ENCODE measurements at regions not wholly inside any gene's neighbourhood (a gene's known extent, or its start where the extent isn't known, plus 50 kb on each side); places are given as distances from the start of the nearest gene placed in this dataset.

DNA sequence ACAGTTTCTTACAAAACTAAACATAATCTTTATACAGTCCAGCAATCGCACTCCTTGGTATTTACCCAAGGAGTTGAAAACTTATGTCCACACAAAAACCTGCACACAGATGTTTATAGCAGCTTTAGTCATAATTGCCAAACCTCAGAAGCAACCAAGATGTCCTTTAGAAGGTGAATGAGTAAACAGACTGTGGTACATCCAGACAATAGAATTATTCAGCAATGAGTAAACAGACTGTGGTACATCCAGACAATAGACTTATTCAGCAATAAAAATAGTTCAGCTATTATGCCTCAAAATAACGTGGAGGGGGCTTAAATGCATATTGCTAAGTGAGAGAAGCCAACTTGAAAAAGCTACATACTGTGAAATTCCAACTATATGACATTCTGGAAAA, 87.0 kb upstream of the GALNT2 start:
- TF ChIP-seq, protein P1, sequence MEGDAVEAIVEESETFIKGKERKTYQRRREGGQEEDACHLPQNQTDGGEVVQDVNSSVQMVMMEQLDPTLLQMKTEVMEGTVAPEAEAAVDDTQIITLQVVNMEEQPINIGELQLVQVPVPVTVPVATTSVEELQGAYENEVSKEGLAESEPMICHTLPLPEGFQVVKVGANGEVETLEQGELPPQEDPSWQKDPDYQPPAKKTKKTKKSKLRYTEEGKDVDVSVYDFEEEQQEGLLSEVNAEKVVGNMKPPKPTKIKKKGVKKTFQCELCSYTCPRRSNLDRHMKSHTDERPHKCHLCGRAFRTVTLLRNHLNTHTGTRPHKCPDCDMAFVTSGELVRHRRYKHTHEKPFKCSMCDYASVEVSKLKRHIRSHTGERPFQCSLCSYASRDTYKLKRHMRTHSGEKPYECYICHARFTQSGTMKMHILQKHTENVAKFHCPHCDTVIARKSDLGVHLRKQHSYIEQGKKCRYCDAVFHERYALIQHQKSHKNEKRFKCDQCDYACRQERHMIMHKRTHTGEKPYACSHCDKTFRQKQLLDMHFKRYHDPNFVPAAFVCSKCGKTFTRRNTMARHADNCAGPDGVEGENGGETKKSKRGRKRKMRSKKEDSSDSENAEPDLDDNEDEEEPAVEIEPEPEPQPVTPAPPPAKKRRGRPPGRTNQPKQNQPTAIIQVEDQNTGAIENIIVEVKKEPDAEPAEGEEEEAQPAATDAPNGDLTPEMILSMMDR (IDR thresholded peaks at IDR 0.05; ENCODE audit: low read depth, low read length, missing control alignments): no peak
- DNase-seq (ENCODE audit: low read depth): no peak
- H3K4me3 ChIP-seq (ENCODE audit: low read depth, low read length): no peak overlapping the region

DNA sequence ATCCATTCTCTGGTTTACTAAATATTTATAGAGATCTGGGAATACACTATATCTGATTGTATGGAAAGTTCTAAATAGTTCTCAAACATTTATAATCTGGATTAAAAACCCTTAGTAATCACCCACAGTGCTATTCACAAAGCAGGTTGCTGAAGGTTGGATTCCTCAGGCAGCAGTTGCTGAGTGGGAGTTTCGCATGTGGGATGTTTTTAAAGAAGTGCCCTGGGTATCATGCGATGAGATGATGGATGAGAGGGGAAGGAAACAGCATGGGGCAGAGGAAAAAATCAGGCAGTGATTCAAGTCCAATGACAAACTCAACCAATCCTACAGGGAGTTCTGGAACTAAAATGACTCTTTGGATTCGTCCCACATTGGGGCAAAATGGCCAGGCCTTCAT, 85.3 kb upstream of the GALNT2 start:
- TF ChIP-seq, protein P1 (IDR thresholded peaks at IDR 0.05; ENCODE audit: low read depth, low read length, missing control alignments): no peak

DNA sequence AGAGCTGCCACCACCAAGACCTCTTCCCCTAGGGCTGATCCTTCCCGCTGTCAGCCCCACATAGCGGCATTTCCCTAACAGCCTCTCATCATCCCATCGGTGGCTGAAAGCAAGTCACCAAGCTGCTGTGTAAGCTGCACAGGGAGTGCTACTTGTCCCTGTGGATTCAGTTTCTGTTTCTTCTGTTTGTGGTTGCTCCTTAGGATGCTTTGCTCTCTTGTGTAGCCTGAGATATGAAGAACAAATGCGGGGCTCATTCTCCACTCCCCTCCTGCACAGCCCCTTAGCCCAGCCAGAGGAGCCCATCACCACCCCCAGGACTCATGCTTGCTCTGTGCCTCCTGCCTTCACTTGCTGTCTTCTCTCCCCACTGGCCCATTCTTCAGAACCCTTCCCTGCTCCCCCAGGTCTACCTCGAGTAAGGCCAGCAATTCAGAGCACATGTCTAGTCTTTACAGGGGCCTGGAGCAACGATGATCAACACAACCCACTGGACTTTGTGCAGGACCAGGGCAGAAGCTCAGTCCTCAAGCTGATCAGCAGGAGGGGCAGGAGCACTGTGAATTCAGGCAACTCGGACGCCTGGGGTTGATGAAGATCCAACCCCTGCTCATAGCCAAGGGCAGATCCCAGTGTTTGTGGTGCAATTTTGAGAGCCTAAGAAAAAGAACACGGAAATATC, 82.6 kb upstream of the GALNT2 start:
- no peak overlapping the region for H3K4me3 ChIP-seq (ENCODE audit: low read depth, low read length)
- no peak for DNase-seq (ENCODE audit: low read depth)
- TF ChIP-seq, protein P1 (IDR thresholded peaks at IDR 0.05; ENCODE audit: low read depth, low read length, missing control alignments): no peak

More for the DNA sequence above, 85.3 kb upstream of the GALNT2 start:
- H3K4me3 ChIP-seq (ENCODE audit: low read depth, low read length): no peak overlapping the region
- DNase-seq (ENCODE audit: low read depth): no peak

DNA sequence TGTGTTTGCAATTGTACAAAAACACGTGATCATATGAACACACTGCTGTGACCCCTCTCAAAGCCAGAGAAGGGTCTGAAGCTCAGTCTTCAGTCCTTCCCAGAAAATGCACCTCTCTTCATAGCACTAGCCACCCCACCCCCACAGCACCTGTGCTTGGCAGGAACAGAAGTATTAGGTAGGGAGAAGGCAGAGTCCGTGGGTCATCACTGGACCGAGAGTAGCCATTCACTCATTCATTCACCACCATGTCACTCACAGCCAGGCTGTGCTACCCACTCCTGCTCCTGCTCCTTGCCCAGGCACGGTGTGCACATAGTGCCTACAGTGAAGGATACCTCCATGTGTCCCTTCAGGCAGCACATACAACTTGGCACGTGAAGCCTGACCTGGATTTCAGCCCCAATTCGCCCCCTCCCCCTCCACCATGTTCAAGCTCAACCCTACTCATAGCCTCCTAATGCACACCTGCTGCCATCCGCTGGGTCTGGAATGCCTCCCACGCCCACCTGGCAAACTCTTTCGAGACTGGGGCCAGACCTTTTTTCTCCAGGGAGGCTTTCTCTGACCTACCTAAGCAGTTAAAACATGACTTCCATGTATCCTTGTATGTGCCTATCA, 81.9 kb upstream of the GALNT2 start:
- no peak overlapping the region for H3K4me3 ChIP-seq (ENCODE audit: low read depth, low read length)
- DNase-seq (ENCODE audit: low read depth): no peak
- TF ChIP-seq, protein P1 (IDR thresholded peaks at IDR 0.05; ENCODE audit: low read depth, low read length, missing control alignments): no peak

DNA sequence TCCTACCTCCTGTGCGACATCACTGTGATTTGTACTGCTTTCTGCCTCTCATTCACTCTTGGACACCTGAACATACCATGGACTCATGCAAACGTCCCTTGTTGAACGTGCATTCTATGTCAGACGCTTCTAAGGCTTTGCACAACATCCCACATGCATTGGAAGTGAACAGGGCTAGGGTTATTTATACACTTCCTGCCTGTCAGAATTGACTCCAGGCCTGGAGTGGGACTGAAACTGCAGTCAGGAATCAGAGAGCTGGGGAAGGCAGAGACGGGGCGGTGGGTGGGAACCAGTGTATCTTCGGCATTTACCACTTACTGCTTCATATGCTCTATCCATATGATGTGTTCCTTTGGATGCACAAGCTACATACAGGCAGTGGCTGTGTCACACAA, 81.4 kb upstream of the GALNT2 start:
- TF ChIP-seq, protein P1 (IDR thresholded peaks at IDR 0.05; ENCODE audit: low read depth, low read length, missing control alignments): no peak
- DNase-seq (ENCODE audit: low read depth): no peak
- H3K4me3 ChIP-seq (ENCODE audit: low read depth, low read length): no peak overlapping the region

DNA sequence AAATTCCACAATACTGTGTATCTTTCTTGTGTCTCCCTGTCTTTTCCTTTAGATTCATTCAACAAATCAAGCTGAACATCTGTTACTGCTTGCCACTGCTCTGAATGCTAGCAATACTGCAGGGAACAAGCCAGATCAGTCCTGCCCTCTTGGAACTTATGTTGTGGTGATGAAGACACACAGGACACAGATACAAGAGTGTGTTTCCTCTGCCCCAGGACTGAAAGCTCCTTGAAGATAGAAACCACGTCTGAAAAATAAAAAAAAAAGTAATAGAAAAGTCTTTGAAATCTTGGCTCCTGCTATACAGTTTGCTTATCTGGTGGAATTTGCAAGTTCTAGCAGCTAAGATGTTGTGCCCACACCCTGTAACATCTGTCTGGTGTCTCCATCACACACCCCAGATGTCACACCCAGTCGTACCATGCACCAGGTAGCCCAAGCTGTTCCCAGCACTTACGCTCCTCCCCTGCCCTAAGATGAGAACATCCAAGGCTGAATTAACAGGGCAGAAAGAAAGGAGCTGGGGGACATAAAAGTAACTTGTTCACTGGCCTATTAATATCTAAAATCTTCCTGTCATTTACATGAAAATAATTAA, 80.2 kb upstream of the GALNT2 start:
- no peak overlapping the region for H3K4me3 ChIP-seq (ENCODE audit: low read depth, low read length)
- no peak for DNase-seq (ENCODE audit: low read depth)
- TF ChIP-seq, protein P1 (IDR thresholded peaks at IDR 0.05; ENCODE audit: low read depth, low read length, missing control alignments): no peak

Measured in GM12864 (cell line).